ENCODE measurements at regions not wholly inside any gene's neighbourhood (a gene's known extent, or its start where the extent isn't known, plus 50 kb on each side); places are given as distances from the start of the nearest gene placed in this dataset.

GRCh38 chr2:238657132-238658053, 190.5 kb upstream of the TWIST2 start:
- Mint-ChIP-seq H3K4me1 (no peaks in the 10 kb centered on the region), H3K27ac (no peak overlapping the region), H3K27me3 (peaks cover 9% of the 10 kb centered on the region), H3K9me3 (ENCODE audit: insufficient read depth) (no peaks in the 10 kb centered on the region), H3K4me3 (no peak overlapping the region)
- TF ChIP-seq CTCF (IDR thresholded peaks at IDR 0.05) (no peak), EZH2 (IDR thresholded peaks at IDR 0.05; ENCODE audit: borderline replicate concordance, insufficient read depth, low read depth, low read length, poor library complexity, severe bottlenecking) (no peak)
- Histone ChIP-seq H3K4me1 (ENCODE audit: control insufficient read depth in 2 of 2, insufficient read depth in 2 of 2, low read length in 2 of 2) (no peaks in the 10 kb centered on the region), H3K27me3 (replicated peaks in 1 of 4; ENCODE audit: control extremely low read depth in 1 of 4, control insufficient read depth in 3 of 4, insufficient read depth in 4 of 4, low read length in 3 of 4) (no peaks in the 10 kb centered on the region), H4K20me1 (ENCODE audit: control insufficient read depth, insufficient read depth, low read length, poor library complexity, severe bottlenecking) (no peaks in the 10 kb centered on the region), H3K27ac (ENCODE audit: low read length in 2 of 2) (no peak overlapping the region), H3K36me3 (replicated peaks in 1 of 2; ENCODE audit: control extremely low read depth in 1 of 2, control insufficient read depth in 1 of 2, extremely low read depth in 1 of 2, insufficient read depth in 2 of 2, low read length in 1 of 2) (no peaks in the 10 kb centered on the region), H3K4me2 (replicated peaks; ENCODE audit: low read depth, low read length, poor library complexity, severe bottlenecking) (no peak overlapping the region), H2AFZ (ENCODE audit: insufficient read depth, low read depth, low read length, poor library complexity, severe bottlenecking) (no peak overlapping the region), H3K4me3 (ENCODE audit: control extremely low read depth in 1 of 5, extremely low read depth in 1 of 5, insufficient read depth in 1 of 5, low read depth in 2 of 5, low read length in 4 of 5) (no peak overlapping the region), H3K9me3 (ENCODE audit: control extremely low read depth in 1 of 3, control insufficient read depth in 2 of 3, insufficient read depth in 1 of 3, low read length in 2 of 3) (peaks cover 0 to 10% (median 0%) of the 10 kb centered on the region in 3 donors), H3K9ac (ENCODE audit: low read length) (no peak overlapping the region), H3K79me2 (ENCODE audit: control insufficient read depth, insufficient read depth, low read length) (no peaks in the 10 kb centered on the region)
- ChIA-PET CTCF (interaction anchor here (1.5 kb wide), 1 partner anchor 12 kb away, joined by 3 read pairs; no protein-coding TSS in a partner anchor), POLR2A (no interaction called here)
- intact Hi-C loops (cut with micrococcal nuclease): no loop called here
- no peak for DNase-seq
- ATAC-seq (ENCODE audit: low read depth): no peak
- 68% methylated on average over 11 of the region's 12 CpGs for WGBS (ENCODE audit: insufficient coverage)

DNA sequence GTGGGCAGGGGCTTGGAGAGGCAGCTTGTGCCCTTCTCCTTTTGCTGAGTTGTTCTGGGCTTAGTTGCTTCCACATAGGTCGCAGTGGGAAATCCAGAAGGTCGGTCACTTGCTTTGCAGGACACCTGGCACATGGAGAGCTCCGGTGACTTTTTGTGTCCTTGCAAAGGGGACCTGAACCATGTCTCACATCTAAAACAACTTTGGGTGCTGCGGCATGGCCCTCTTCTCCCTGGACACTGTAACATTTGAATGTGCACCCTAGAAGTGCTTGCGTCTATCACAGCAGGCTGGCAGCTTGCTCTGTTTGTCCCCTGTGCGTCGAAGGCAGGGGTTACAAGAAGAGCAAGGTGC, 189.9 kb upstream of the TWIST2 start:
- Histone ChIP-seq H3K27ac (ENCODE audit: low read length in 2 of 2) (no peak overlapping the region), H3K4me3 (ENCODE audit: control extremely low read depth in 1 of 5, extremely low read depth in 1 of 5, insufficient read depth in 1 of 5, low read depth in 2 of 5, low read length in 4 of 5) (no peak overlapping the region), H4K20me1 (ENCODE audit: control insufficient read depth, insufficient read depth, low read length, poor library complexity, severe bottlenecking) (no peaks in the 10 kb centered on the region), H3K36me3 (replicated peaks in 1 of 2; ENCODE audit: control extremely low read depth in 1 of 2, control insufficient read depth in 1 of 2, extremely low read depth in 1 of 2, insufficient read depth in 2 of 2, low read length in 1 of 2) (no peaks in the 10 kb centered on the region), H2AFZ (ENCODE audit: insufficient read depth, low read depth, low read length, poor library complexity, severe bottlenecking) (no peak overlapping the region), H3K27me3 (replicated peaks in 1 of 4; ENCODE audit: control extremely low read depth in 1 of 4, control insufficient read depth in 3 of 4, insufficient read depth in 4 of 4, low read length in 3 of 4) (no peaks in the 10 kb centered on the region), H3K4me1 (ENCODE audit: control insufficient read depth in 2 of 2, insufficient read depth in 2 of 2, low read length in 2 of 2) (no peaks in the 10 kb centered on the region), H3K4me2 (replicated peaks; ENCODE audit: low read depth, low read length, poor library complexity, severe bottlenecking) (no peak overlapping the region), H3K9ac (ENCODE audit: low read length) (no peak overlapping the region), H3K79me2 (ENCODE audit: control insufficient read depth, insufficient read depth, low read length) (no peaks in the 10 kb centered on the region), H3K9me3 (ENCODE audit: control extremely low read depth in 1 of 3, control insufficient read depth in 2 of 3, insufficient read depth in 1 of 3, low read length in 2 of 3) (peaks cover 0 to 5% (median 0%) of the 10 kb centered on the region in 3 donors)
- no peak for ATAC-seq (ENCODE audit: low read depth)
- Mint-ChIP-seq H3K27me3 (peaks cover 10% of the 10 kb centered on the region), H3K4me1 (no peaks in the 10 kb centered on the region), H3K9me3 (ENCODE audit: insufficient read depth) (no peaks in the 10 kb centered on the region), H3K4me3 (no peak overlapping the region), H3K27ac (no peak overlapping the region)
- ChIA-PET CTCF (interaction anchor here (1.5 kb wide), 1 partner anchor 11 kb away, joined by 3 read pairs; no protein-coding TSS in a partner anchor), POLR2A (no interaction called here)
- no peak for TF ChIP-seq EZH2 (IDR thresholded peaks at IDR 0.05; ENCODE audit: borderline replicate concordance, insufficient read depth, low read depth, low read length, poor library complexity, severe bottlenecking)
- no peak for TF ChIP-seq CTCF (IDR thresholded peaks at IDR 0.05)
- intact Hi-C loops (cut with micrococcal nuclease): no loop called here
- WGBS (ENCODE audit: insufficient coverage): 96% methylated on average over 7 of the region's 7 CpGs
- no peak for DNase-seq

All from B cell (primary cell).